CD4-positive, alpha-beta T cell (primary cell): ENCODE measurements at regions not wholly inside any gene's neighbourhood (a gene's known extent, or its start where the extent isn't known, plus 50 kb on each side); places are given as distances from the start of the nearest gene placed in this dataset.
"Not testable (repeated sequence)": the region's sequence is repeated elsewhere in the genome, so short reads cannot be mapped to it uniquely, and the experiment has no call there.

Experiments
- ATAC-seq: fragments of 200-7000 bp; cut with Tn5 transposase; one replicate; pipeline ENCODE4 v1.10.0; 2022; ENCODE audit warnings: mild to moderate bottlenecking; ENCODE audit not compliant: poor library complexity
- CTCF ChIA-PET: fragments of 350-600 bp; sonication (Branson Sonifier 250); formaldehyde crosslinking; loops from one replicate; lab custom pipeline; 2021; ENCODE audit warnings: antibody characterized with exemption, inconsistent platforms; lab: Charles Lee
- POLR2A ChIA-PET: fragments of 350-600 bp; sonication (Branson Sonifier 250); formaldehyde crosslinking; loops from one replicate; lab custom pipeline; 2021; ENCODE audit warnings: antibody characterized with exemption, inconsistent platforms; lab: Charles Lee
- DNase-seq, 14 experiments: peaks; one replicate each; pipeline ENCODE4 v3.0.0-alpha.2; 2013 to 2020; ENCODE audit warnings: mixed read lengths in 2 of 14
- H3K27ac ChIP-seq, 2 donors: one replicate each; pipeline versions ENCODE4 v1.5.1 to v1.7.0; 2013; ENCODE audit warnings: low read length in 2 of 2, low read depth in 1 of 2, mild to moderate bottlenecking in 1 of 2
- H3K27me3 ChIP-seq, 2 experiments: 1 replicate in 1 of 2; 2 replicates in 1 of 2; pipeline versions ENCODE4 v1.6.1 to v1.7.0; 2013; ENCODE audit warnings: low read length in 2 of 2, control low read depth in 1 of 2, mild to moderate bottlenecking in 1 of 2, moderate library complexity in 1 of 2; ENCODE audit not compliant: insufficient read depth in 2 of 2, control insufficient read depth in 1 of 2
- H3K36me3 ChIP-seq: one replicate; pipeline ENCODE4 v1.6.1; 2013; ENCODE audit warnings: low read length, control low read depth; ENCODE audit not compliant: insufficient read depth
- H3K4me1 ChIP-seq: one replicate; pipeline ENCODE4 v1.6.1; 2013; ENCODE audit warnings: low read length, control low read depth; ENCODE audit not compliant: insufficient read depth
- H3K4me3 ChIP-seq: one replicate; pipeline ENCODE4 v1.5.1; 2013; ENCODE audit warnings: mild to moderate bottlenecking, low read length, moderate library complexity
- H3K9me3 ChIP-seq, 2 experiments: 1 replicate in 1 of 2; 2 replicates in 1 of 2; pipeline versions ENCODE4 v1.6.1 to v1.7.0; 2013; ENCODE audit warnings: low read length in 2 of 2, mild to moderate bottlenecking in 2 of 2, control low read depth in 1 of 2, moderate library complexity in 1 of 2; ENCODE audit not compliant: control insufficient read depth in 1 of 2, insufficient read depth in 1 of 2
- H3K27ac Mint-ChIP-seq: one replicate; pipeline ENCODE4 v1.8.0; 2020; ENCODE audit warnings: mixed read lengths
- H3K27me3 Mint-ChIP-seq: one replicate; pipeline ENCODE4 v1.8.0; 2021; ENCODE audit warnings: mixed read lengths
- H3K36me3 Mint-ChIP-seq: one replicate; pipeline ENCODE4 v1.8.0; 2021; ENCODE audit warnings: low read depth, mixed read lengths
- H3K4me1 Mint-ChIP-seq: one replicate; pipeline ENCODE4 v1.8.0; 2021; ENCODE audit warnings: low read depth, mixed read lengths
- H3K4me3 Mint-ChIP-seq: one replicate; pipeline ENCODE4 v1.8.0; 2020; ENCODE audit warnings: mild to moderate bottlenecking, mixed read lengths
- H3K9me3 Mint-ChIP-seq: one replicate; pipeline ENCODE4 v1.8.0; 2020; ENCODE audit warnings: mixed read lengths
- intact Hi-C, 2 experiments: fragments of 100-400 bp; cut with DNase I in 1 of 2; cut with micrococcal nuclease in 1 of 2; formaldehyde crosslinking; loops; one replicate each; pipeline versions ENCODE4 v1.15.1 to v1.9.0; 2023 to 2025; cut with DNase I, micrococcal nuclease
- TF ChIP-seq, protein P1 (sequence below): fragments of 200-600 bp; IDR thresholded peaks from one replicate; pipeline ENCODE4 v1.8.0; 2022; ENCODE audit warnings: antibody characterized with exemption, mild to moderate bottlenecking

DNA sequence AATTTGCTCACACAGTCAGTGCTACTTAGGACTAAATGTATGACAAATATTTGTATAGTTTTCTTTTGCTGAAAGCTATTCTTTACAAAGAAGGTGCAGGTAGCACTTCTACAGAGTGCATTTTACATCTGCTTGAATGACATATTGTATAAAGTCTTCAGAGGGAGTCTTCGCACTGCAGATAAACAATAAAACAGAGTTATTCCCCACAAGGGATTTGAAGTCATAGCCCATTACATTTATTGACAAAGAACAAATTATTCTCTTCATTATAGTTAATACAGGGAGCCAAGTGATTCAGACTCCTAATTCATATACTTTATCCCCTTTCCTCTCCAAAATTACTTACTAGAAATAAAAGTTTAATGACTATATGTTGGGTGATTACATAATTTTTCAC lies 529.7 kb downstream of the EDEM1 start:
- Mint-ChIP-seq H3K4me1 (no peaks in the 10 kb centered on the region), H3K27ac (no peak overlapping the region), H3K4me3 (no peak overlapping the region), H3K36me3 (no peaks in the 10 kb centered on the region), H3K9me3 (peaks cover 3% of the 10 kb centered on the region), H3K27me3 (no peaks in the 10 kb centered on the region)
- Histone ChIP-seq H3K36me3 (no peaks in the 10 kb centered on the region), H3K4me3 (no peak overlapping the region), H3K27me3 (no peaks in the 10 kb centered on the region), H3K4me1 (no peaks in the 10 kb centered on the region), H3K27ac (no peak overlapping the region), H3K9me3 (peaks cover 0 to 3% of the 10 kb centered on the region in 2 experiments)
- TF ChIP-seq, protein P1, sequence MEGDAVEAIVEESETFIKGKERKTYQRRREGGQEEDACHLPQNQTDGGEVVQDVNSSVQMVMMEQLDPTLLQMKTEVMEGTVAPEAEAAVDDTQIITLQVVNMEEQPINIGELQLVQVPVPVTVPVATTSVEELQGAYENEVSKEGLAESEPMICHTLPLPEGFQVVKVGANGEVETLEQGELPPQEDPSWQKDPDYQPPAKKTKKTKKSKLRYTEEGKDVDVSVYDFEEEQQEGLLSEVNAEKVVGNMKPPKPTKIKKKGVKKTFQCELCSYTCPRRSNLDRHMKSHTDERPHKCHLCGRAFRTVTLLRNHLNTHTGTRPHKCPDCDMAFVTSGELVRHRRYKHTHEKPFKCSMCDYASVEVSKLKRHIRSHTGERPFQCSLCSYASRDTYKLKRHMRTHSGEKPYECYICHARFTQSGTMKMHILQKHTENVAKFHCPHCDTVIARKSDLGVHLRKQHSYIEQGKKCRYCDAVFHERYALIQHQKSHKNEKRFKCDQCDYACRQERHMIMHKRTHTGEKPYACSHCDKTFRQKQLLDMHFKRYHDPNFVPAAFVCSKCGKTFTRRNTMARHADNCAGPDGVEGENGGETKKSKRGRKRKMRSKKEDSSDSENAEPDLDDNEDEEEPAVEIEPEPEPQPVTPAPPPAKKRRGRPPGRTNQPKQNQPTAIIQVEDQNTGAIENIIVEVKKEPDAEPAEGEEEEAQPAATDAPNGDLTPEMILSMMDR, result no peak
- CTCF ChIA-PET, result no interaction called here
- POLR2A ChIA-PET, result no interaction called here
- DNase-seq, result no peak
- intact Hi-C loops, result no loop called here
- ATAC-seq, result no peak

DNA sequence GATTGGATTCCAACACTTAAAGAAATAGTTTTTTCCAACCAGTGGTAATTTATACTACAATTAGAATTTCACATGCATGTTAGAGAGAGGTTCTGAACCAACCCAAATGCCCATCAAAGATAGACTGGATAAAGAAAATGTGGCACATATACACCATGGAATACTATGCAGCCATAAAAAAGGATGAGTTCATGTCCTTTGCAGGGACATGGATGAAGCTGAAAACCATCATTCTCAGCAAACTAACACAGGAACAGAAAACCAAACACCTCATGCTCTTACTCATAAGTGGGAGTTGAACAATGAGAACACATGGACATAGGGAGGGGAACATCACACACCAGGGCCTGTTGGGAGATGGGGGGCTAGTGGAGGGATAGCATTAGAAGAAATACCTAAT lies 532.2 kb downstream of the EDEM1 start:
- H3K27me3 Mint-ChIP-seq, DNase-seq, intact Hi-C loops, ATAC-seq, H3K9me3 ChIP-seq, H3K36me3 ChIP-seq, H3K27me3 ChIP-seq, H3K4me3 ChIP-seq, POLR2A ChIA-PET, H3K36me3 Mint-ChIP-seq, H3K4me1 ChIP-seq, H3K27ac ChIP-seq, H3K27ac Mint-ChIP-seq, CTCF ChIA-PET, H3K4me3 Mint-ChIP-seq, H3K4me1 Mint-ChIP-seq, H3K9me3 Mint-ChIP-seq: not testable (repeated sequence)

DNA sequence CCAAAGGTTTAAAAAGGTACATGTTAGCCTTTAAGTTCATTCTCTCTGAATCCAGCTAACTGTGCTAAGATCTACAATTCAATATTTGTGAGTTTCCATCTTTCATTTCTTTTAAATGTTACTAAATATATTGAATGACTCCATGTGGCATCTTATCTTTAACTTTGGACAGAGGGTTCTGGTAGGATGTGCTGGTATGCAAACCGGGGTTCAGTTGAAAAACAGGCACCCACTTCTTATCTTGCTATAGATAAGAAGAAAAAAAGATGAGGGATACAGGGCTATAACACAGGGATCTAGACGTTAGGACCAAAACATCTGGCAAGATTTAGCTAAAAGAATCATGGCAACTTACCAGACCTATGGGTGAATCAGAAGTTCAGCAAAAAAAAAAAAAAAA lies 538.3 kb downstream of the EDEM1 start:
- CTCF ChIA-PET, result no interaction called here

DNA sequence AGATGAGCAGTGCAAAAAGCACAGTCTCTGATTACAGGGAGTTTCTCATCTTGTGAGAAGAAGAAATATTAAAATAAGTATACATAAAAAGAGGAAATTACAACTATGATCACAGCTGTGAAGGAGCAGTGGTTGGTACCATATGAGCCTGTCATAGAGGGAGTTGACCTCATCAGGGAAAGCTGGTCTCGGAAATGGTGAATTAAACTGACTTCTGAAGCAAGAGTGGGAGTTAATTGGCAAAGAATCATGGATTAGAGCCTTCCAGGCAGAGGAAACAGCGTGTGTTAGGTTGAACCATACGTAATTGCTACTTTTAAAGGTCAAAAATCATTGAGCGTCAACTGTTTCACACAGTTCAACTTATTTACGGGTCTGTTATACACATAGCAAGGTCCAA lies 539.1 kb downstream of the EDEM1 start:
- no peak overlapping the region for H3K4me3 Mint-ChIP-seq
- peaks cover 2% of the 10 kb centered on the region for H3K9me3 Mint-ChIP-seq
- H3K27me3 ChIP-seq, result no peaks in the 10 kb centered on the region
- CTCF ChIA-PET, result no interaction called here
- H3K4me1 Mint-ChIP-seq, result no peaks in the 10 kb centered on the region
- DNase-seq, result no peak
- H3K9me3 ChIP-seq, result no peaks in the 10 kb centered on the region
- no peak overlapping the region for H3K4me3 ChIP-seq
- no peak overlapping the region for H3K27ac Mint-ChIP-seq
- H3K4me1 ChIP-seq, result no peaks in the 10 kb centered on the region
- TF ChIP-seq, protein P1, result no peak
- H3K36me3 Mint-ChIP-seq, result no peaks in the 10 kb centered on the region
- POLR2A ChIA-PET, result no interaction called here
- ATAC-seq, result no peak
- H3K27me3 Mint-ChIP-seq, result no peaks in the 10 kb centered on the region
- no peak overlapping the region for H3K27ac ChIP-seq
- intact Hi-C loops, result no loop called here
- H3K36me3 ChIP-seq, result no peaks in the 10 kb centered on the region

More for the DNA sequence above, 538.3 kb downstream of the EDEM1 start:
- no peaks in the 10 kb centered on the region for H3K4me1 ChIP-seq
- no peak overlapping the region for H3K4me3 Mint-ChIP-seq
- H3K27me3 ChIP-seq, result no peaks in the 10 kb centered on the region
- H3K9me3 ChIP-seq, result no peaks in the 10 kb centered on the region
- H3K36me3 Mint-ChIP-seq, result no peaks in the 10 kb centered on the region
- TF ChIP-seq, protein P1, result no peak
- peaks cover 2% of the 10 kb centered on the region for H3K9me3 Mint-ChIP-seq
- POLR2A ChIA-PET, result no interaction called here
- intact Hi-C loops, result no loop called here
- no peak overlapping the region for H3K4me3 ChIP-seq
- DNase-seq (no peak), ATAC-seq (no peak)
- no peak overlapping the region for H3K27ac ChIP-seq
- H3K4me1 Mint-ChIP-seq, result no peaks in the 10 kb centered on the region
- no peak overlapping the region for H3K27ac Mint-ChIP-seq
- H3K27me3 Mint-ChIP-seq, result no peaks in the 10 kb centered on the region
- H3K36me3 ChIP-seq, result no peaks in the 10 kb centered on the region
